ENCODE measurements at regions not wholly inside any gene's neighbourhood (a gene's known extent, or its start where the extent isn't known, plus 50 kb on each side); places are given as distances from the start of the nearest gene placed in this dataset.

DNA sequence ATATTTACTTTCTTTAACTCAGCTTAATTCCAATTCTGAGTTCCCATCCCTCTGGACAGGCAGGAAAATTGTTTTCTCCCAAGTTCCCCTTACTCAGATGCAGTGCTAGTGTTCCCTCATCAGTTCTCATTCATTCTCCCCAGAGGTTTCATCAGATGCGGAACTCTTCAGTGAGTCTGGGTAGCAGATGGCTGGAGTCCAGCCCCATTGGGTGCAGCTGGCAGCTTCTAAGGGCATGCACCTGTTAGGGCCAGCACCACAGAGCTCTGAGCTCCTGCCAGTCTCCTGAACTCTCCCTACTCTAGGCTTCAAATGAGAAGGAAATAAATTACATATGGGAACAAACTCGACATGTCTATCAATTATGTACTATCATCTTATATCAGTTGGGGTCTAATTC lies 76.6 kb downstream of the SOD2 start:
- H2BK120ac ChIP-seq (ENCODE audit: low read depth, low read length), result no peak overlapping the region
- 93% methylated on average over 1 of the region's 2 CpGs for WGBS
- H3K14ac ChIP-seq (ENCODE audit: low read length in 2 of 2), result no peak overlapping the region
- no peak overlapping the region for H3K4me2 ChIP-seq (ENCODE audit: low read length, poor library complexity, severe bottlenecking)
- no peak overlapping the region for H2BK12ac ChIP-seq (ENCODE audit: low read length in 2 of 2)
- no peak overlapping the region for H3K4me3 ChIP-seq (ENCODE audit: insufficient read depth in 1 of 2, low read depth in 1 of 2, low read length in 2 of 2)
- H3K27ac ChIP-seq (ENCODE audit: low read length, poor library complexity, severe bottlenecking), result no peak overlapping the region
- H3K4me1 ChIP-seq (ENCODE audit: control insufficient read depth, insufficient read depth, low read depth, low read length), result no peaks in the 10 kb centered on the region
- H2AFZ ChIP-seq (ENCODE audit: low read depth, low read length), result no peak overlapping the region
- no peaks in the 10 kb centered on the region for H3K27me3 ChIP-seq (ENCODE audit: control insufficient read depth in 1 of 2, insufficient read depth in 1 of 2, low read length in 2 of 2)
- no peak overlapping the region for H4K91ac ChIP-seq (ENCODE audit: low read length)
- H2BK5ac ChIP-seq (ENCODE audit: low read depth, low read length, poor library complexity, severe bottlenecking), result no peak overlapping the region
- no peak overlapping the region for H3K18ac ChIP-seq (ENCODE audit: low read depth in 1 of 2, low read length in 2 of 2)
- H3K4ac ChIP-seq (ENCODE audit: low read depth in 1 of 2, low read length in 2 of 2), result no peak overlapping the region
- no peak for DNase-seq
- no peak overlapping the region for H4K8ac ChIP-seq (ENCODE audit: low read length)
- peaks cover 17% of the 10 kb centered on the region for H3K9me3 ChIP-seq (ENCODE audit: control insufficient read depth, low read length)
- H2BK15ac ChIP-seq (ENCODE audit: low read depth, poor library complexity, severe bottlenecking), result no peak overlapping the region
- no peak overlapping the region for H2AK5ac ChIP-seq (ENCODE audit: low read length, severe bottlenecking)
- no peak overlapping the region for H3K23ac ChIP-seq (ENCODE audit: low read length in 2 of 2)
- no peak overlapping the region for H3K9ac ChIP-seq (ENCODE audit: low read length)
- peaks cover 0 to 11% of the 10 kb centered on the region in 2 experiments for H3K36me3 ChIP-seq (ENCODE audit: control insufficient read depth in 1 of 2, insufficient read depth in 2 of 2, low read depth in 1 of 2, low read length in 2 of 2)
- no peaks in the 10 kb centered on the region for H3K79me1 ChIP-seq (replicated peaks; ENCODE audit: low read length, poor library complexity, severe bottlenecking)

DNA sequence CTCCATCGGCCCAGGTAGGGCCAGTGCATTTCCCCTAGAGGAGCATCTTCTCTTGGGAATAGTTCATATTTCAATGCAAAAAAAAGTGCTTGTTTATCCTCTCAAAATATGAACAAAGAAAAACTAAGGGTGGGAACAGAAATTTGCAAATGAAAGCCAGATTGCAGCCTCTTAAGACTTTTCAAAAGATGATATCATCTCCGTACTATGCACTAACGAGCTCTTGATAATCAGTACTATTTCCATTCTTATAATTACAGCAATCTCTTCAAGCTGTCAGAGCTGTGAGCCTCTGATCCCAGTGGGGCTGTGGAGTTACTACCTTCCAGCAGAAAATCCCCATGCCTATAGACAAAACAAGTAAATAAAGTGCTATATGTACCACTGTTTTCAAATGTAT lies 77.1 kb downstream of the SOD2 start:
- H3K4me3 ChIP-seq (ENCODE audit: insufficient read depth in 1 of 2, low read depth in 1 of 2, low read length in 2 of 2), result no peak overlapping the region
- H3K18ac ChIP-seq (ENCODE audit: low read depth in 1 of 2, low read length in 2 of 2), result no peak overlapping the region
- H4K8ac ChIP-seq (ENCODE audit: low read length), result no peak overlapping the region
- no peak overlapping the region for H2BK15ac ChIP-seq (ENCODE audit: low read depth, poor library complexity, severe bottlenecking)
- H3K36me3 ChIP-seq (ENCODE audit: control insufficient read depth in 1 of 2, insufficient read depth in 2 of 2, low read depth in 1 of 2, low read length in 2 of 2), result peaks cover 0 to 11% of the 10 kb centered on the region in 2 experiments
- no peak overlapping the region for H2AK5ac ChIP-seq (ENCODE audit: low read length, severe bottlenecking)
- H3K9me3 ChIP-seq (ENCODE audit: control insufficient read depth, low read length), result peaks cover 17% of the 10 kb centered on the region
- no peak overlapping the region for H3K4me2 ChIP-seq (ENCODE audit: low read length, poor library complexity, severe bottlenecking)
- no peak overlapping the region for H3K4ac ChIP-seq (ENCODE audit: low read depth in 1 of 2, low read length in 2 of 2)
- no peak overlapping the region for H3K14ac ChIP-seq (ENCODE audit: low read length in 2 of 2)
- H2BK5ac ChIP-seq (ENCODE audit: low read depth, low read length, poor library complexity, severe bottlenecking), result no peak overlapping the region
- H2AFZ ChIP-seq (ENCODE audit: low read depth, low read length), result no peak overlapping the region
- no peak for DNase-seq
- no peak overlapping the region for H3K9ac ChIP-seq (ENCODE audit: low read length)
- H3K23ac ChIP-seq (ENCODE audit: low read length in 2 of 2), result no peak overlapping the region
- no peaks in the 10 kb centered on the region for H3K79me1 ChIP-seq (replicated peaks; ENCODE audit: low read length, poor library complexity, severe bottlenecking)
- H3K4me1 ChIP-seq (ENCODE audit: control insufficient read depth, insufficient read depth, low read depth, low read length), result no peaks in the 10 kb centered on the region
- WGBS, result 53% methylated on average over 2 of the region's 3 CpGs
- no peak overlapping the region for H2BK120ac ChIP-seq (ENCODE audit: low read depth, low read length)
- H2BK12ac ChIP-seq (ENCODE audit: low read length in 2 of 2), result no peak overlapping the region
- no peak overlapping the region for H4K91ac ChIP-seq (ENCODE audit: low read length)
- H3K27ac ChIP-seq (ENCODE audit: low read length, poor library complexity, severe bottlenecking), result no peak overlapping the region
- H3K27me3 ChIP-seq (ENCODE audit: control insufficient read depth in 1 of 2, insufficient read depth in 1 of 2, low read length in 2 of 2), result no peaks in the 10 kb centered on the region

DNA sequence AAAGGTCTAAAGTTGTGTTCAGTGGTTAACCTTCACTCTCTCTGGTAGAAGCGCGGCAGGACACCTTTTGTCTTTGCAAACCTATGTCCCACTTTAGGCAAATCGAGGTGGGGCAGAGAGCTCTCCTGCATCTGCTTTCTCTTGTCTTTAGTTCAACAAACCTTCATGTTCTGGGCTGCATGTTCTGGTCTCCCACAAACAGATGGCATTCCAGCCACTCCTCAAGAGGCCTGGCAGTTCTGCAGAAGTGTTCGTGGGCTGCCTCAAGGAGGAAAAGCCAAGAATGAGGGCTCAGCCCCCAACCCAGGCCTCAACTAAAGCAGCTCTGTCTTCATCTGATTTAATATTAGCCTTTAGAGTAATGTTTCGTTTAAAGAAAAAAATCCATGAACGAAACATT lies 82.2 kb downstream of the SOD2 start:
- H2AK5ac ChIP-seq (ENCODE audit: low read length, severe bottlenecking), result no peak overlapping the region
- no peak overlapping the region for H2AFZ ChIP-seq (ENCODE audit: low read depth, low read length)
- H3K18ac ChIP-seq (ENCODE audit: low read depth in 1 of 2, low read length in 2 of 2), result no peak overlapping the region
- no peak overlapping the region for H3K4ac ChIP-seq (ENCODE audit: low read depth in 1 of 2, low read length in 2 of 2)
- no peak overlapping the region for H3K4me3 ChIP-seq (ENCODE audit: insufficient read depth in 1 of 2, low read depth in 1 of 2, low read length in 2 of 2)
- H3K4me2 ChIP-seq (ENCODE audit: low read length, poor library complexity, severe bottlenecking), result no peak overlapping the region
- H2BK15ac ChIP-seq (ENCODE audit: low read depth, poor library complexity, severe bottlenecking), result no peak overlapping the region
- no peak overlapping the region for H2BK12ac ChIP-seq (ENCODE audit: low read length in 2 of 2)
- no peaks in the 10 kb centered on the region for H3K4me1 ChIP-seq (ENCODE audit: control insufficient read depth, insufficient read depth, low read depth, low read length)
- no peak overlapping the region for H3K27ac ChIP-seq (ENCODE audit: low read length, poor library complexity, severe bottlenecking)
- WGBS, result 75% methylated on average over 6 of the region's 6 CpGs
- H3K23ac ChIP-seq (ENCODE audit: low read length in 2 of 2), result no peak overlapping the region
- DNase-seq, result no peak
- H3K9me3 ChIP-seq (ENCODE audit: control insufficient read depth, low read length), result peaks cover 5% of the 10 kb centered on the region
- no peaks in the 10 kb centered on the region for H3K36me3 ChIP-seq (ENCODE audit: control insufficient read depth in 1 of 2, insufficient read depth in 2 of 2, low read depth in 1 of 2, low read length in 2 of 2)
- H3K27me3 ChIP-seq (ENCODE audit: control insufficient read depth in 1 of 2, insufficient read depth in 1 of 2, low read length in 2 of 2), result no peaks in the 10 kb centered on the region
- no peak overlapping the region for H2BK120ac ChIP-seq (ENCODE audit: low read depth, low read length)
- H2BK5ac ChIP-seq (ENCODE audit: low read depth, low read length, poor library complexity, severe bottlenecking), result no peak overlapping the region
- H3K9ac ChIP-seq (ENCODE audit: low read length), result no peak overlapping the region
- H3K79me1 ChIP-seq (replicated peaks; ENCODE audit: low read length, poor library complexity, severe bottlenecking), result no peaks in the 10 kb centered on the region
- no peak overlapping the region for H4K91ac ChIP-seq (ENCODE audit: low read length)
- no peak overlapping the region for H4K8ac ChIP-seq (ENCODE audit: low read length)
- H3K14ac ChIP-seq (ENCODE audit: low read length in 2 of 2), result no peak overlapping the region

DNA sequence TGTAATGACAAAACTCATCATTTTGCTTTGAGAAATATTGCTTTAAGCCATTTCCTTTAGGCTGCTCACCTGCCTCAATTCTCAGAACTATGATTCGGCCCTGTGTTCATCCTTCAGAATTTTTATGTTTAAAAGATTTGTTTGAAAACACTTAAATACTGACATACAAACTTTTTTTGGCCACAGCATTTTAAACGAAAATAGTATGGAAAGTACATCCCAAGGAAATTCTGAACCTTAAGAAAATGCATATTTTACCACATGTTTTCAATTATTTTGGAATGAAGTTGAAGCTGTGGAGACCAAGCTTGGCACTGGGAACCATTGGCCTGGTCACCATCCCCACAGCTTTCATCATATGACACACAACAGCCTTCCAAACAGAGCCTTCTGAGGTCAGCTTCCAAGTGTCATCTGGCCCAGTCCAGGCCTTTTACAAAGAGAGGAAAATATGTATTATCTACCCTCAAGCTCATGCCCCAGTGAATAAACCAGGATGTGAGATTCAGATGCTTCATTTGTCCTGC lies 83.3 kb downstream of the SOD2 start:
- Histone ChIP-seq H2AK5ac (ENCODE audit: low read length, severe bottlenecking) (no peak overlapping the region), H3K18ac (ENCODE audit: low read depth in 1 of 2, low read length in 2 of 2) (no peak overlapping the region), H2BK5ac (ENCODE audit: low read depth, low read length, poor library complexity, severe bottlenecking) (no peak overlapping the region), H3K27me3 (ENCODE audit: control insufficient read depth in 1 of 2, insufficient read depth in 1 of 2, low read length in 2 of 2) (no peaks in the 10 kb centered on the region), H3K4me1 (ENCODE audit: control insufficient read depth, insufficient read depth, low read depth, low read length) (no peaks in the 10 kb centered on the region), H3K4me3 (ENCODE audit: insufficient read depth in 1 of 2, low read depth in 1 of 2, low read length in 2 of 2) (no peak overlapping the region), H3K14ac (ENCODE audit: low read length in 2 of 2) (no peak overlapping the region), H2BK15ac (ENCODE audit: low read depth, poor library complexity, severe bottlenecking) (no peak overlapping the region), H3K27ac (ENCODE audit: low read length, poor library complexity, severe bottlenecking) (no peak overlapping the region), H4K8ac (ENCODE audit: low read length) (no peak overlapping the region), H3K23ac (ENCODE audit: low read length in 2 of 2) (no peak overlapping the region), H2AFZ (ENCODE audit: low read depth, low read length) (no peak overlapping the region), H3K9me3 (ENCODE audit: control insufficient read depth, low read length) (no peaks in the 10 kb centered on the region), H3K9ac (ENCODE audit: low read length) (peak overlapping the region; percentile 6), H3K4me2 (ENCODE audit: low read length, poor library complexity, severe bottlenecking) (no peak overlapping the region), H3K36me3 (ENCODE audit: control insufficient read depth in 1 of 2, insufficient read depth in 2 of 2, low read depth in 1 of 2, low read length in 2 of 2) (no peaks in the 10 kb centered on the region), H2BK12ac (ENCODE audit: low read length in 2 of 2) (no peak overlapping the region), H3K4ac (ENCODE audit: low read depth in 1 of 2, low read length in 2 of 2) (no peak overlapping the region), H2BK120ac (ENCODE audit: low read depth, low read length) (no peak overlapping the region), H4K91ac (ENCODE audit: low read length) (no peak overlapping the region), H3K79me1 (replicated peaks; ENCODE audit: low read length, poor library complexity, severe bottlenecking) (no peaks in the 10 kb centered on the region)
- DNase-seq, result no peak
- WGBS, result no CpG with 5 or more reads among the region's 2 CpGs
